GM12872 (cell line): ENCODE measurements at regions not wholly inside any gene's neighbourhood (a gene's known extent, or its start where the extent isn't known, plus 50 kb on each side); places are given as distances from the start of the nearest gene placed in this dataset.

Experiments used
- TF ChIP-seq, protein P1 (sequence below): IDR thresholded peaks from 3 replicates; pipeline ENCODE4 v1.5.1; 2011; ENCODE audit warnings: low read depth, mild to moderate bottlenecking, low read length, moderate library complexity; ENCODE audit not compliant: insufficient read depth

DNA sequence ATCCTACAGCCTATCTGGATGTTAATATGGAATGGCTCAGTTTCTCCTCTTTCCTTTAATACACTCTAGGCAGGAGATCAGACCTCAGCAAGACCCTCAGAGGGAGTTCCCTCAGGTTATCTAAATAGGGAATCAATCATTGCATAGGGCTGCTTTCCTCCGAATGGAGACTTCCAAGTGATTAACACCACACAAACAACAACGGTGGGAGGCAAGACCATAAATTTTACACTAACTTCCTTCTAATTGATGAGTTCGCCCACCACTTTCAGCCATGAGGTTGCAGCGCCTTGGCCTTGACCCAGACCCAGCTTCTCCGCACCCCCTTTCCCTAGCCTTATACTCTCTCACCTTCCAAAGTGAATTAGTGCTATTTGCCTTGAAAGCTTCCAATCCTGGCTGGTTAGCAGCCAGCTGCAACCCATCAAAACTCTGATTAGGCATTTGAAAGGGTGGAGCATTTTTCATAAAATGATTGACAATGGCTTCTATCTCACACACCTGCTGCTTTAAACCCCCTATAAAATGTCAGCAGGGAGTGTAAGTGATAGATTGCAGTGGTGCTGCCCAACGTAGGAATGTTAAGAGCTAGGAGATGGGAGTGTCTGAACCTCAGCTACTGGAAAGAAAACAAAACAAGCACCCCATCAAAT is 534.9 kb upstream of the USP24 start:
- TF ChIP-seq, protein P1, sequence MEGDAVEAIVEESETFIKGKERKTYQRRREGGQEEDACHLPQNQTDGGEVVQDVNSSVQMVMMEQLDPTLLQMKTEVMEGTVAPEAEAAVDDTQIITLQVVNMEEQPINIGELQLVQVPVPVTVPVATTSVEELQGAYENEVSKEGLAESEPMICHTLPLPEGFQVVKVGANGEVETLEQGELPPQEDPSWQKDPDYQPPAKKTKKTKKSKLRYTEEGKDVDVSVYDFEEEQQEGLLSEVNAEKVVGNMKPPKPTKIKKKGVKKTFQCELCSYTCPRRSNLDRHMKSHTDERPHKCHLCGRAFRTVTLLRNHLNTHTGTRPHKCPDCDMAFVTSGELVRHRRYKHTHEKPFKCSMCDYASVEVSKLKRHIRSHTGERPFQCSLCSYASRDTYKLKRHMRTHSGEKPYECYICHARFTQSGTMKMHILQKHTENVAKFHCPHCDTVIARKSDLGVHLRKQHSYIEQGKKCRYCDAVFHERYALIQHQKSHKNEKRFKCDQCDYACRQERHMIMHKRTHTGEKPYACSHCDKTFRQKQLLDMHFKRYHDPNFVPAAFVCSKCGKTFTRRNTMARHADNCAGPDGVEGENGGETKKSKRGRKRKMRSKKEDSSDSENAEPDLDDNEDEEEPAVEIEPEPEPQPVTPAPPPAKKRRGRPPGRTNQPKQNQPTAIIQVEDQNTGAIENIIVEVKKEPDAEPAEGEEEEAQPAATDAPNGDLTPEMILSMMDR = no peak

DNA sequence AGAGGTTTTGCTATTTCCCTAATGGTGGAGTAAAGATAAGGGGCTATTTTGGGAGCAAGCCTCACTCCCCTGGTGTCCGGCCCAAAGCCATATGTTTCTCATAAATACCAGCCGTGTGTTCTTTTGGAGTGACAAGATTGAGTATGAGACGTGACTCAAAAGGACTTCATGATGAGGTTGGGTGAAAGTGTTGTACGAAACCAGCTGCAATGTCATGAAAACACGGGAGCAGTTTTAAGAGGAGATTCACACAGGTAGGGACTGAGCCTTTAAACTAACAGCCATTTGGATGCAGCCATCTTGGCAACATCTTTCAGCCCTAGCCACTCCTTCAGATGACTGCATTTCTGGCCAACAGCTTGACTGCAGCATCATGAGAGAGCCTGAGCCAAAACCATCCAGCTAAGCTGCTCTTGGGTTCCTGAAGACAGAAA is 532.3 kb upstream of the USP24 start:
- TF ChIP-seq, protein P1 = no peak

DNA sequence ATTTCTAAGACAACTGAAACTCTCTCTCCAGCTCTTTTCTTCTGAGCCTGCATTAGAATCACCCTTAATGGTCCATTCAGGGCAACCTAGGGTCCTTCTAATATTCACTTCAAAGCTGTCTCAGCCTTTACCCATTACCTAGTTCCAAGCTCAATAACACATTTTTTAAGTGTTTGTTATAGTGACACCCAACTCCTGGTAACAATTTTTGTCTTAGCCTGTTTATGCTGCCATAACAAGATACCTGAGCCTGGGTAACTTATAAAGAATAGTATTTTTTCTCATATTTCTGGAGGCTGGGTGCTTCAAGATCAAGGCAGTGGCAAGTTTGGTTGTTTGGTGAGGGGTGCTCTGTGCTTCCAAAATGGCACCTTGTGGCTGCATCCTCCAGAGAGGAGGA is 531.5 kb upstream of the USP24 start:
- TF ChIP-seq, protein P1 = no peak

DNA sequence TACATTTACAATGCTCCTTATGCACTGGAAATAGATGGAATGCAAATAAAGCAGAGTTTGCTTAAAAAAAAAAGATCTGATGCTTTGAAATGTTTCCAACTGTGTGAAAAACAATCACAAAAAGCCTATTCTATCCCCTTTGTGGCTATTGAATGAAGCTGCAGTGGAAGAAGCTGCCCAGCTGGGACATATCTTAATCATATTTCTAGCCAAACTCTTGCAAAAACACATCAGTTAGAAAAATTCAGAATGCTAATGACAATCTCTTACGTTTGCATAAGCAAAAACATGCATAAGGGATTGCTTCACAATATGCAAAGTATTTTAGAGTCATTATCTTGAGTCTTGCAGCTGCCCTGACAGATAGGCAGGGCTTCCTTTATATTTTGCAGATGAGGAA is 526.4 kb upstream of the USP24 start:
- TF ChIP-seq, protein P1 = no peak

DNA sequence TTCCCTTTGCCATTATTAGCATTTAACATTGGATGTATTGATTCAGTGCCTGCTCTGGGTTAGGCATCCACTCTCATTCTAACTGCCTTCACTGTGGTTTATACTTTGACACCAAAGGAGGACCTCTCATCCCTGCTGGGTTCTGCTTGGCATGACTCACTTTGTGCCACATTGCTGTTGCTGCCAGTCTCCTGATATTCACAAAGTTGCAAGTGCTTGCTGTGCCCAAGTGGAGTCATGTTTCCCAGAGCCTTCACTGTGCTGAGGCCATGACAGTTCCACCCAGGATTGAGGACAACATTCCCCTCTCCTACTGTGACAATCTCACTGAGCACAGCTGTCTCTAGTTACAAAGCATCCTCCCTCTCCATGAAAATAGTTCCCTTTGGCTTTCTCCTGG is 519.9 kb upstream of the USP24 start:
- TF ChIP-seq, protein P1 = no peak

DNA sequence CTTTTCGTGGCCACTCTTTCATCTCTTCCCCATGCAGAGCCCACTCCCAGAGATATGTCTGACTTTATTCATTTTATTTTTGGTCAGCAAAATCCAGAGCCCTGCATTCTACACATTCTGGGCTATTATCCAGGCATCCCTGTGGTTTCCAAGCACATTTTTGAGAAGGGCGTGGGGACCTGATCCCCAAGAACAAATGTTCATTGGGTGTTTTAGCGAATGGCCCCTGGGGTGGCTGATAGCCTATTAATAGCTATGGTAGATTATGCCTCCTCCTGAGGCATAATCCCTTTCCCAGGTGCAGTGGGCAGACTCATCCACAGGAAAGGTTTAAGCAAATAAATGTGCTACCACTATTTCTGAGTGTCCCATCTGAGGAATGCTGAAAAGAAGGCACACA is 511.8 kb upstream of the USP24 start:
- TF ChIP-seq, protein P1 = no peak

DNA sequence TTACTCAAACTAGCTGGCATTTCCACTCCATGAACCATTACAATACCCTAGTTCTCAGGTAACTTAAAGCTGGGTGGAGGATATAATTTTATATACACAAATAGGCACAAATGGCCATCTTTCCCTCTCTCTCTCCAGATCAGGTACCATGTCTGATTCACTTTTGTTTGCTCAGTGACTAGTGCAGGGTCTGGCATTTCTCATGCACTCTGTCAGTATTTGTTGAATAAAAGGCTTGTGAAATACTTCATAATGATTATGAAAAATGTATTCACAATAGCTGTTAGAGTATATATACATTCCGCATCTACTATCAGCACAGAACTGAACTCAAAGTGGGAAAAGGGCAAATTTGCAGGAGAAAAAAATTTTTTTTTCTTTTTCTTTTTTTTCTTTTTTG is 510.2 kb upstream of the USP24 start:
- TF ChIP-seq, protein P1 = no peak
